Colon (tissue), 2 donors: ENCODE measurements at regions not wholly inside any gene's neighbourhood (a gene's known extent, or its start where the extent isn't known, plus 50 kb on each side); places are given as distances from the start of the nearest gene placed in this dataset.

Experiments
- FAIRE-seq: peaks from 2 replicates; lab custom pipeline; 2012; peaks lifted over from hg19 to GRCh38; lab: Jason Lieb, UNC
- donor health status: control.
- donor health status: control.

- FAIRE-seq = no peak
These were observed 1048.7 kb upstream of the WWC1 start for GRCh38 chr5:167242701-167243100.

GRCh38 chr5:167243463-167243862 is 1048.0 kb upstream of the WWC1 start:
- no peak for FAIRE-seq

- no peak for FAIRE-seq
These were observed 1046.9 kb upstream of the WWC1 start for GRCh38 chr5:167244583-167244982.

- no peak for FAIRE-seq
These were observed 1045.6 kb upstream of the WWC1 start for GRCh38 chr5:167245868-167246267.

DNA sequence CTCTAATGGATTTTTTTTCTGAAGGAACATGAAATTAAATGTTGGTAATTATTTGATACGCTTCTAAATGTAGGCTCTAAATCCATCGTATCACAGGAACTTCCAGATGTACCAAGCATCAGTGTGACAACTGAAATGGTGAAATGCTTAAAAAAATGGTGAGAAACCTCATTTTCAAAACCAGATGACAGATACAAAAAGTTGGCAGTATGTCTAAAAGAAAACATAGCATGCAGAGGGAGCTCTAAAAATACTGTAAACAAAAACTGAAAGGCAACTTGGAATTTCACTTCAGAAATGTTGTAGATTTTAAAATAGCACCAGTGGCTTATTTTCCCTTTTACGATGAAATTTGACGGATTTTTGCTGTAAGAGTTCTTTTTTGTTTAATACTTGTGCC is 1043.6 kb upstream of the WWC1 start:
- FAIRE-seq = no peak

DNA sequence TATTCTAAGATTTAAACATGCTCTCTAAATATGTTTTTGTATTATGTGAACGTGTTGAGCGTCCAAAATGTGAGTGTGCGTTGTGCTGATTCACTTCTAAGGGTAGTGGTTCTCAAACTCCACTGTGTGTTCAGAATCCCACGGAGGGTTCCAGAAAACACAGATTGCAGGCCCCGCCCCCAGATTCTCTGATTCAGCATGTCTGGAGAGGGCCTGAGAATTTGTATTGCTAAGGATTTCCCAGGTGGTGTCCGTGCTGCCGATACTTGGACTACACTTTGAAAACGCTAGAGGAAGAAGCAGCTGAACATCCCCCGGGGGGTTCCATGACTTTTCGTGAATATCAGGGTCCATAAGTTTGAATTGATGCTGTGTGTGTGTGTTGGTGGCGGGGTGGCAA is 1043.2 kb upstream of the WWC1 start:
- FAIRE-seq = no peak

DNA sequence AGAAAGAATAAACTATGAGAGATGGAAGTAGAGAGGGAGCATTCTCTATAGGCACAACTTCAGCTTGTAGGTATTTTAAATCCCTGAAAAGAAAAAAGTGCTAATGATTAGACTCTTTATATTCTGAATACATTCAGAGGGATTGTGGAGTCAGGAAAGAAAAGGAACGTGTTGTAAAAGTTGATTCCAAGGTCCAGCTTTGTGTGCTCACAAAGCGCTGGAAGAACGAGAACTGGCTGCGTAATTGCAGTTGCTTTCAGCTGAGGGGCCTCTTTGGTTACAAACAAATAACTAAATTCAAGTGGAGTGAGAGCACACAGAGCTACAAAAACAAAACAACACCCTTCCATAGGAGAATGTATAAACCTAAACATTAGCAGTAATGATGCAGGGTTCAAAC is 1040.4 kb upstream of the WWC1 start:
- FAIRE-seq = no peak

DNA sequence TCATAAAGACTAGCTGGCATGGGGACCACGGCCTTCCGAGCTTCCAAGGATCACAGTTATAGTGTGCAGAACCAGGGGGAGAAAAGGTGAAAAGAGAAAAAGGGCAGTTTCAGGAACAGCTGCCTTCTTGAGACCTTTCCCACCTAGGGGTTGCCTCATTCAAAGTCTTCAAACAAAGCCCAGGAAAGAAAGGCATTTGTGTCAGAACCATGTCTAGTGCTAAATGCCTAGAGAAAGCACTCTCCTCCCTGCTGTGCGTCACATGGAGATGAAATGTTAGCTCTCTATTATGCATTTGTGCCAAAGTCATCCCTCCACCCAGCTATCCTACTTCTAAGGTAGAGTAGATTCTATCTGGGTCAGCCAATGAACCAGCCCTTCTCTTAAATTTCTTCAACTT is 1037.3 kb upstream of the WWC1 start:
- no peak for FAIRE-seq

GRCh38 chr5:167255926-167256325 is 1035.5 kb upstream of the WWC1 start:
- FAIRE-seq = no peak

GRCh38 chr5:167259806-167260205 is 1031.6 kb upstream of the WWC1 start:
- FAIRE-seq = no peak

GRCh38 chr5:167261309-167262100 is 1029.9 kb upstream of the WWC1 start:
- no peak for FAIRE-seq

GRCh38 chr5:167263185-167263584 is 1028.3 kb upstream of the WWC1 start:
- no peak for FAIRE-seq

- no peak for FAIRE-seq
These were observed 1027.1 kb upstream of the WWC1 start for GRCh38 chr5:167264348-167264747.

DNA sequence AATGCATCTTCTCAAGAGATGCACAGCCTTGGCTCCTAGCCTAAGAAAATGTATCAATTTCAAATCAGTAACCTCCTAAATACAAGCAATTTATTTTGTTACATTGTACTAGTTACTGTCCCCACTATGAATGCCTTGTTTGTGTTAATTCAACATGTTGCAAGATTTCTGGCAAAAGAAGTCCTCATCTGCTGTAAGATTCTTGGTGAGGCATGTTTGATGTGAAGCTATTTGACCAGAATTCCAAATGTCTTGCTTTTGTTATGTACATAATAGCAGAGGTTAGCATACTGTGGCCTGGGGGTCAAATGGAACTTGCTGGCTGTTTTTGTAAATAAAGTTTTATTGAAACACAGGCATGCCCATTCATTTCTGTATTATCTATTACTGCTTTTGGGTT is 1023.1 kb upstream of the WWC1 start:
- FAIRE-seq = no peak

DNA sequence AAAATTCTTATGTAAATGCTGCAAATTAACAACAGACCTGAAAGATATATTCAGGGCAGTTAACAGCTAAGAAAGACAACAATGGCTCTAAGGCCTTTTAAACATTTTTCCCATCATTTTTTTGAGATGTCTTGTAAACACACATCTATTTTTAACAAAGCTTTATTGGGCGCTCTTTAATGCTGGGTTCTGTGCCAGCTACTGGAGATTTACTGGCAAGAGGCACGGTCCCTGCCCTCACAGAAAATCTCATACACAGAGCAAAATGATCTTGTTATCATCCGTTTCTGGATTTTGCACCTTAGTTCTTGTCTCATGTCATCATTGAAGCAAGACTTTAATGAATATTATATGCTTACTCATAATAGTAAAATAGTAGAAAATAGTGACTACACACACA is 1022.3 kb upstream of the WWC1 start:
- FAIRE-seq = no peak

- no peak for FAIRE-seq
These were observed 1020.4 kb upstream of the WWC1 start for GRCh38 chr5:167271081-167271480.

DNA sequence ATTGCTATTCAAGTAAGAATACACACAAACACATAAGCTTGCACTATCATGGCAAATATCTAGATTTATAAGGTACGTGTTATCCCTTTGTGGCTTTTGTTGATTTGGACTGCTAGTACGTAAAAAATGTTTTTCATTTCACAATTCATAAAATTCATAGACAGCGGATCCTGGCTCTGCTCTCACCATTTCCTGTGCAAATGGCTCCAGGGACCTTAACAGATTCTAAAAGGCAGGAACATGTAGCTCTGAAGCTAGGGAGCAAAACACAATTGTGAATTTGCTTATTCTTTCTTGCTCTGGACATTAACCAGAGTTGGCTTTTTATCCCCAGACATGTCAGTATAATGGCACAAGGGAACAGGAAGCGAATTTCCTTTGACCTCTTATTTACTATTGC is 1019.9 kb upstream of the WWC1 start:
- FAIRE-seq = no peak

- no peak for FAIRE-seq
These were observed 1011.3 kb upstream of the WWC1 start for GRCh38 chr5:167280111-167280510.

GRCh38 chr5:167281925-167282324 is 1009.5 kb upstream of the WWC1 start:
- FAIRE-seq = no peak

GRCh38 chr5:167283691-167284090 is 1007.8 kb upstream of the WWC1 start:
- FAIRE-seq = no peak

DNA sequence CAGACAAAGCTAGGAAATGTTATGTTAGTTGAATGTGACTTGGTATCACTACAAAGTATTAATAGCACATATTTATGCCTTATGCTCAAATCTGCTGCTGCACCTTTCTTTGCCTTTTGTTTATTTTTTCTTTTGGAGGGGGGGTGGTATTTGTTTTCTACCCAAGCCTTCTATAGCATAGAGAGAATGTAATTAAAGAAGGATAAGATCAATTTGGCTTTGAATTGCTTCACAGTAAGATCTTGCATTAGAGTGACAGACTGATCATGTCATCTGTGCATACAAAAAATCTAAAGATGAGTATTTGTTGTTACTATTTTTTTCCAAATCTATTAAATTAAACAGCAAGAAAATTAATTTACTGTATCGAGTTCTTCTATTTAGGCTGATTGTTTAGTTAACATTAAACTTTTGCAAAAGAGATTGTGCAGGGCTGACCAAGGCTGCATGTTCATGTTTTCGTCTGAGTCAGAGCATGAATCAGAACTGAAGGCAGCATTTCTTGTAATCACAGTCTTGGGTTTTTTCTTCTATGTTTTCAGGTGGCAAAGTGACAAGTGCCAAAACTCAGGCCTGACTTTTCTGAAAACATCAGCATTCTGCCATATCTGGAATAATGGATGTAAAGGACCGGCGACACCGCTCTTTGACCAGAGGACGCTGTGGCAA is 1007.1 kb upstream of the WWC1 start:
- FAIRE-seq = no peak

GRCh38 chr5:167285591-167285990 is 1005.9 kb upstream of the WWC1 start:
- FAIRE-seq = no peak

DNA sequence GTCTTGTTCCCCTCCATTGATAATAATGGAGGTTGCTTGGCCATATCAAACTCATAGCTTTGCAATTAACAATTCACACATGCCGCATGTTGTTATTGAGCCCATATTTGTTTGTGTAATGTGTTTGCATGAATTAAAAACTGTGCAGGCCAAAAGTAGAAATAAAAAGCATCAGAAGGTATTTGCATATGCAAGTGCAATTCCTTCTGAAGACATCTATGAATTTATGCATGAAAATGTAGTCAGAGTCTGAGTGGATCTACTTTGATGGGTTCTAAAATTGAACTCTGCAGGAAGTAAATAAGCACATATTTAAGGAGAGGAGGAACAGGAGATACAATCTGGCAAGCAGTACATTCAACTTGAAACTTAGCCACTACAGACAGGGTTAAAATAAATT is 1004.6 kb upstream of the WWC1 start:
- no peak for FAIRE-seq

GRCh38 chr5:167290478-167290877 is 1001.0 kb upstream of the WWC1 start:
- no peak for FAIRE-seq
